Stimulated activated CD4-positive, alpha-beta T cell treated with anti-CD3 and anti-CD28 coated beads, Interleukin-4, amount 100 ng/mL, for 4 hours (primary cell): ENCODE measurements at regions not wholly inside any gene's neighbourhood (a gene's known extent, or its start where the extent isn't known, plus 50 kb on each side); places are given as distances from the start of the nearest gene placed in this dataset.

Experiments used
- DNase-seq, 2 experiments: peaks; one replicate each; pipeline ENCODE4 v3.0.0-alpha.2; 2020

DNA sequence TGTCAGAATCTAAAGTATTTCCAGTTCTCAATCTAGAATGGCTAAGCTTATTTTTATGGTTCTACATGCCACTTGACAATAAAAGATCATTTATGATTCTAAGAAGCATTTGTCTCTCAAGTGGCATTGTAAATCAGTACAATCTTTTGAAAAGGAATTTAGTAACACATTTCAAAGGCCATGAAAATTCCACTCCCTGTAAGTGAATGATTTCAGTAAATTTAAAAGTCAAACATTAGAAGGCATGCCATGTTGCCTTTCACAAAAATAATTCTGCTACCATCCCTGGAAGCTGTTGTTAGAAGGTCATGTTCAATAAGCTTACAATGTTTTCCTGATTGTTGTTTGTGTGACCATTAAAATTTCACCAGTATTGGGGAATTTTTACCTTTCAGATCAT, 142.9 kb downstream of the RPIA start:
- no peak for DNase-seq

DNA sequence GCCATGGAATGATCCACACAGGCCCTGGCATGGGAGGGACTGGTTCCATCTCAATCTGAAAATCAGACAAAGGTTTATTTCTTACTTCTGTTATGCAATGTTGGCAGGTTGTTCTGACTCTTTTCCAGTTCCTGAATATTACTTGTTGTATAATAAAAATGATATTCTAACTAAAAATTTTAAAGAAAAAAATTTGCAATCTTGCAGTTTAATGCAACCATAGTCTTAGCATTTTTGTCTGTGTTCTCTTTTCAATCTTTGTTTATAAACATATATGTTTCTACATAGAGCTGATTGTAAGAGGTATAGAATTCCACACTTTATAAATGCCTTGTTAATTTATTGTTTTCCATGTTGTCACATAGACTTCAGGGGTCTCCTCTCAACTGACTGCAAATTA, 143.4 kb downstream of the RPIA start:
- DNase-seq = no peak

DNA sequence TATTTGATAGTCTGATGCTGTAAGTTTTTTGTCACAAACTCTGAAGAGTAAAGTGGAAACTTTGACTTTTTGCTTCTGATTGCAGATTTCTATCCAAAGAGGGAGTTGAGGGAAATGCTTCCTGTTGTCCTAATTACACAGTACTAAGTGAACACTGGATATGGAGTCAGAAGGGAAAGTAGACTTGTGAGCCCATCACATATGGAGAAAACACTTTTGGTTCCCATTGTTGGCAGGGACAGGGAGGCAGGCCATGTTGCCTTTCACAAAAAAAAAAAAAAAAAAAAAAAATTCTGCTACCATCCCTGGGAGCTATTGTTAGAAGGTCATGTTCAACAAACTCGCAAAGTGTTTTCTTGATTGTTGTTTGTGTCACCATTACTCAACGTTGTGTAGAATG, 144.3 kb downstream of the RPIA start:
- no peak for DNase-seq

DNA sequence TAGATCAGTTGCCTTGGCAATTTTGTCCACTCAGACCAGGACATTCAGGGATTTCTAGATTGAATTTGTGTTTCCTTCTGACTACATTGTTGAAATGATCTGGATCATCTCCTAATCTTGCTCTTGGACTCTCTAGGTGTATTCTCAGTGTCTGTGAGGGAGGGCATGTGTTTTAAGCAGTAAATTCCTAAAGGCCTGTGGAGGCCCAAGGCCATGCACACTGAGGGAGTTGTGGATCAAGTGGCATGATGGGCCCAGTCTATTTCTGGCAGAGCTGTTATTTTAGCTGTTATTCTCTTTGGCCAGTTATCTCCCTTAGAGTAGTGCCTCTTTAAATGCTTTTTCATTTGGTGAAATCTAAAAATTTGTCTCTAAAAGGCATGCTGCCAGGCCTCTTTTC, 144.9 kb downstream of the RPIA start:
- DNase-seq = no peak

DNA sequence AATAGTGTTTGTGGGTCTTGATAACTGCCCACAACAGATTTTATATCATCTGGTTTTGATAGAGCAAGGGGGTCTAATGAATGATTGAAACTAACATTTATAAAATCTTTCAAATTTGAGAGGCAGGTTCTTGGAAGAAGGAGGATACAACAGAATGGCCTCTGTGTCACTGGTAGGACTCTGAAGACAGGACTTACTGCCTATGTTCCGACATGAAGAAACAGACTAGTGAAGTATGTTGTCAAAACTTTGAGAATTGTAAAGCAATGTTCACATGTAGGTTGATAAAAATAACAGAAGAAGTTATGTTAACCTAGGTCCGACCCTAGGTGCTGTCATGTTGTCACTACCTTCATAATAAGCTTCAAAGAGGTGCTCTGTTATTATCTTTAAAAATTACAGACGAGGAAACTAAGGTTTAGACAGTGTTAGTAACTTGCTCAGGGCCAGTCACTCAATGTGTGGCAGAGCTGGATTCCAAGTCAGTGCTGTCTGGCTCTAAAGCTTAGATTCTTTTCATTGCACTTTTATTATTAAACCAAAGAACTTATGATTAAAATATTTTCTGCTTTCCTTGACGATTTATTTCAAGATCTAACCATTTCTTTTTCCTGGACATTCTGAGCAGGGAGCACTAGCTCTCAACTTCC, 146.2 kb downstream of the RPIA start:
- DNase-seq = no peak

DNA sequence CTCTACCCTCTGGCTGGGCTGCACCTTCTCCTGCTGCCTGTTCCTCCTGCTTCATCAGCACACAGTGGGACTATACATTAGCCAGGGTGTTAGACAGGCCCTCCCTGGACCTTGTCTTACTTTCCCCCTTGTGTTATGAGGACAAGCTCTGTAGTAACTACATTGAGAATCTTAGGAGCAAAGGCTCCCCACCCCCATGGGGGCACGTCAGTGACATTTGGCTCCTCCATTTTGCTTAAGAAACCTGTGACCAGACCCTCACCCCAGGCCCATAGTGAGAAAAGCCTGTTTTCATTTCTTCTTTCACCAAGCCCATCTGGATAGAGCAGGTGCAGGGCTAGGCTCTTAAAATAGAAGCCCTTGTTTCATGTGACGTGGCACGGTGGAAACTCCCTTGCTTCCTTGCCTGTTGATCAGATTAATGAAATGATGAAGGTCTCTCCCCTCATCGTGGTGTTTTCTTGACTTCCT, 146.7 kb downstream of the RPIA start:
- DNase-seq = no peak

DNA sequence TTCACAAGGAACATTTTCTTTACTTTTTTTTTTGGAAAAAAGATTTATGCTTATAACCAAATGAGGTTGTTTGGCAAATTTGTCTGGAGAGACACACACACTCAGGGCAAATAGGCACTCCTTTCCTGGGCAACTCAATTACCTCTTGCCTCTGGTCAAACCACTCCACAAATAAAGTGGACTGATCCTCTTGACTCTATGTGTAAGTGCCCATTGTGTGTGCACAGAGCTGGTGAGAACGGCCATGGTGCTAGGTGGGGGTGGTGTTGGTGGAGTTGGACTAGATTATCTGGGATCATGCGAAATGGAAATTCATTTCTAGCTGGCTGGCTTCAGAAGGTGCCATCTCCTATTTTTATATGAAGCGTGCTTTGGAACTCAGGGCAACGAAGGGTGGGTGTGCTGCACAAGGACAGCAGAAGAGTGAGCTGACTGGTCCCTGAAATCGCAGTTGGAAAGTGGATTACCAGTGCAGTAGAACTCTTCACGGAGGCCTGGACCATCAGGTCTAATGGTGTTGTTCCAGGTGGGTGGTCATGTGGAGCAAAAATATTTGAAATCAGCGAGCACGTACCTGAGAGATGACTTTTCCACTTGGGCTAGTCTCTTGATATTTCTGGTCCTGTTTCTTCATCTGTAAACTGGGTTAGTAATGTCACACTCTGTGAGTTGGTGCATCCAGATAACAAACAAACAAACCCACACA, 149.9 kb downstream of the RPIA start:
- DNase-seq = no peak

DNA sequence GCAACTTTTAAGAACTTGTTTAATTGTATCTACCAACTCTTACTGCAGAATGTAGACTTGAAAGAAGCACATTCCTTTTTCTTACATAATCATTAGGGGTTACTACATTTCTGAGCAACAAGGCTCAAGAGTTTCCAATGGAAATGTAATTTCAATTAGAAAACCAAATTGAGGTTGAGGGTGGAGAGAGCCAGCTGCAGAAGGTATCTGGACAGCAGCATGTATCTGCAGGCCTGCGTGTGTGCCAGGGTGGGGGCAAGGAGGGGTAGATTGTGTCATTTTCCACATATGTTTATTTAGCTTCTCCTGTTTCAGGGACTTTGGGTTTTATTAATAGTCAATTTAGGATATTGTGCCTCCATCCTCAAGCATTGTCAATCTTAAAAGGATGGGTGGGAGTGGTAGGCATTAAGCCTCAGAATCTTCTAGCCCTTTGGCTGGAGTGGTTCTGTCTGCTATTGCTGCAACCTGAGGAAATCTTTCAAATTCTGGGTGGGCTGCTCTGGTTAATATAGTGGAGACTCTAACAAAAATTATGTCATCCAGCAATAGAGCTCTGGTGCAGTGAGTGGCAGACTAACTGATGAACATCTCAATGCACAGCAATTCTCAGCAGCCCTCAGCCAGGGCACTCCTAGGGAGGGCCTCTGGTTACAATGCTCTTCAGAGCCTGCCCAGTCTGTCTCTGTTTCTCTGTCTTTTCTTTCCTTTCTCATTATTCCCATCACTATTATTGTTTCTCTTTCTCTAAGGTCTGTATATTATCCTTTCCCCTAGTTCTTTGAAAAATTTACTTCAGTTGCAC, 151.4 kb downstream of the RPIA start:
- no peak for DNase-seq

DNA sequence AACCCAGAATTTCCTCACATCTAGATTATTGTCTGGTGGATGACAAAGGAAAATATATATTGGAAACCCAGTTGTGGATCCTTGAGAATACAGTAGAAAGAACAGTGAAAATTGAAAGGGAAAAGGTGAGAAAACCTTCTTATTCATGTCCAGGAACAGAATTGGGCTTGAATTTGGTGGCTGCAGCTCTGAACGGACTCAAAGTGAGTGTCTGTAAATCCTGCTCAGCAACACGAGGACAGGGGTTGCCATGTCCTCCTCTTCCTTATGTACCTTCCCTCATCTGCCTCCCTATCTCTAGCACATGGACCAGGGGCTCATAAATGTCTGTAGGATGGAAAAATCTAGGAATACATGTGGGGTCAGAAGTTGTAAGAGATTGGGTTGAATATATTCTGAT, 152.2 kb downstream of the RPIA start:
- no peak for DNase-seq

DNA sequence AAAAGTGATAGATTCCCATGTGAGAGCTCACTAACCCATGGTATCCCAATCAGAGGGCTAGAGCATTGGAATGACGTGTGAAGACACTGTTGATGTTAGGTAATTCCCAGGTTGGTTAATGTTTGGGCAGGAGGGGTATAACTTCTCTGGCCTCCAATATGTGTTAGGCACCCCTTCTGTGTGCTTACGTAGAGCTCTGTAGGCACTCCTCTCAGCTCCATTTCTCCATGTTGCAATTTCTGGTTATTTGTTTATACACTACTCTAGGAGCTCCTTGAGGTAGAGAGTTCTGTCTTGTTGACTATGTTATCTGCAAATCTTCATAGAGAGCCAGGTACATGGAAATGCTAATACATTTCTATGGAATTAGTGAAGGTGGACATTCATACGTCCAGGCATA, 153.5 kb downstream of the RPIA start:
- no peak for DNase-seq

DNA sequence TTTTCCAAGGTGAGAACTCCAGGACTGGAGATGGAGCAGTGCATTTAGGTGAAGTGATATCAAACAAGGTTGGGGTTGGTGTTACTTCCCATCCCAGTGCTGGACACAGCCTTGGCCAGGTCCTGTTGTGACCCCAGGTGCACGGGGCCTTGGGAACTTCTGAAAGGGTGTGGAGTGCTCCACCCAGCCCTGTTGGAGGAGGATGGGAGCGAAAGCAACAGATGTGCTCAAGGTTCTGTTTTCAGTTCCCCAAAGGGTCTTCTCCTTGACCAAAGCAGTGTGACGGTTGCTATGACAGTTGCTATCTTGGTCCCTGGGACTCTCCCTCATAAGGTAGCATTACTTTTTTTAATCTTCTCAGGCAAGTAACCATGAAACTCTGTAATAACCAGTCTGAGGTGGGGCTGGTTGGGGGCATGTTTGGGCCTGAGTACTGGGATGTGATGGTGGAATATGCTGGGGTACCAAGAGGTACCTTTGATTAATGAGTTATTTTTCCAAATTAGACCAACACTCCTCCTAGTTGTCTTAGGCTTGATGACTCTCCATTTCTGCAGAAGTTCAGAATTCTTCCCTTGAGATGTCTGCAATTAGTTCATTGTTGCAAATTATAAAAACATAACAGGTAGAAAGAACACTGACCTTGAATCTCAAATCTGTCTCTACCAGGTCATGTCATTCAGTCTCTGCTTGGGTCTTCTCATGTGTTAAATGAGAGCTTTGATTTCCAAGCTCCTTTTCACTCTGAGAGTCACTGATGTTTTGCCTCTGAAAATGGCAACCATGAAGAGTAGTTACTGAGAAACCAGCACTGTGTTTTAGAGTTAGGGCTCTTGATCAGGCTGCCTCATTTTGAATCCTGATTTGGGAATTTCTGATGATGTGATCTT, 154.5 kb downstream of the RPIA start:
- no peak for DNase-seq

DNA sequence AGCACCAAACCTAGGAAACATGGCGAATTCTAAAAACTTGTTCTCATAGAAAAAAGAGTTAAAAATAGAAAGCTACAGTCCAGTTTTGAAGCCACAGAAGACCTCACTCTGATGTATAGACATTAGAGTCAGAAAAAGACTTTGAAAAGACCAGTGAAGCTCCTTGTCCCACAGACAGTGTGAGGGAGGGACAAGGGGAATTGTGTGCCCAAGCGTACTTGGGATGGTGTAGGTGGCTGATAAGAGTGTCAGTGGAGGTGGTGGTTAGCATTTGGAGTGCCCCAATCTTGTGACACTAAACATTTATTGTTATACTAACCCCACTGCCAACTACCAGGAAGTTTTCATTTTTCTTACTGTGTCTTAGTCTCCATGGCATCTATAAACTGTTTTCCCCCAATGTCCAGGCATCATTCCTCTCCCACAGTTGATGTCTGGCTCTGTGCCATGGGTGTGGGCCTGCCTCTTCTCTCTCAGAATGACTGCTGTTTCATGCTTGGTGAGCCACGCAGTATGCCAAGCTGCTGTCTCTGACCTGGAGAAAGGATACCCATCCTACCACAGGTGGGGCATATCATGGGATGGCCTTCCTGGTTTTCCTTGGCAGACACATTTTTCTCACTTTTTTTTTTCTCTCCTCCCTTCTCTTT, 161.4 kb downstream of the RPIA start:
- DNase-seq = no peak

DNA sequence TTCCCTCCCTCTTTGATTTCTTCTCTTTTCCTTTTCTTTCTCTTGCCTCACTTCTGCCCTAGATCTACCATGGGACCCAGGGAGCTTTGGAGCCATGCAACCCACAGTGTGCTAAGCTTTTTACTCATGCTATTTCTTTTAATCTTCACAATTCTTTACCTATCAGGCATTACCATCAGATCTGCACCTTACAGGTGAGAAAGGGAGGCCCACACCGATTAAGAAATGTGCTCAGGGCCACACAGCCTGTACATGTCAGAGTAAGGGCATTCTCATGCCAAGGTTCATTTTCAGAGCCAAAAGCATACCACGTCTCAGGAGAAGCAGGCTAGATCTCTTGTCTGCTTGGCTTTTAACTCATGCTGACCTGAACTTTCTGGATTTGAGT, 161.9 kb downstream of the RPIA start:
- DNase-seq = no peak

DNA sequence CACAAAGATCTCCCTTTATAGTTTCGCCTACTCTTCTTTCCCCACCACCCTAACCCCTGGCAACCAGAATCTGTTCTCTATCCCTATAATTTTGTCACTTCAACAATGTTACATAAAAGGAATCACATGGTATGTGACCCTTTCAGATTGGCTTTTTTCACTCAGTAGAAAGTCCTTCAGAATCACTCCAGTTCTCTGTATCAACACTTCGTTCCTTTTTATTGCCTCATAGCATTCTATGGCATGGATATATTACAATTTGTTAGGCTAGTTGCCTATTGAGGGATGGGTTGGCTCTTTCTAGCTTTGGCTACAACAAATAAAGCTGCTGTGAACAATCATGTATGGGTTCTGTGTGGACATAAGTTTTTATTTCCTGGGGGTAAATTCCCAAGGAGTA, 163.1 kb downstream of the RPIA start:
- DNase-seq = no peak

DNA sequence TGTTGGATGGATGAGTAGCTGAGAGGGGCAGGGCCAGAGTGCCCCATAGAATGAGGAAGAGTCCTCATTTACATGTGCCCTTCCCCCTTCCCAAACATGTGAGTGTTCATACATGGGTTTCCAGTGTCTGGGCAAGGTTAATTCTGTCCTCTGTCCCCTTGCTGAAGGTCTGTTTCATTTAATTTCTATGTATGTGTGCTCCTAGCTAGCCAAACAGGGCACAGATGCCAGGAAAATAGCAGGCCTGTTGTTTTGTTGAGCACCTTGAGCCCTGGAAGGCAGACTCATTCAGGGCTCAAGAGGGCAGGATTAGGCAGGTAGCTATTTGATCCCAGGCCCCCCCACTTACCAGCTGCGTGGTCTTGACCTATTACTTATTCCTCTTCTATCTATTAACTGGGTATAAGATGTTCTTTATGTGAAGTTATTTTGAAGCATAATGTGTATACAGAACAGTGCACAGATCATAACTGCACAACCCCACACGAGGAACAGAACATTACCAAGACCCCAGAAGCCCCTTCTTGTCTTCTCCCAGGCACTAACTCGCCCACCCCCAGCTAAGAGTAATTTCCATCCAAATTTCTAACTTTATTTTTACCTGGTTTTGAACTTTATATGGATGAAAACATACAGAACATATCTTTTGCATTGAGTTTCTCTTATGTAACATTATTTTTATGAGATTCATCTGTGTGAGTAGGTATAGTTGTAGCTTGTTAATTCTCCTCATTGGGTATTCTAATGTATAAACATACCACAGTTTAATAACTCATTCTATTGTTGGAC, 164.3 kb downstream of the RPIA start:
- no peak for DNase-seq

DNA sequence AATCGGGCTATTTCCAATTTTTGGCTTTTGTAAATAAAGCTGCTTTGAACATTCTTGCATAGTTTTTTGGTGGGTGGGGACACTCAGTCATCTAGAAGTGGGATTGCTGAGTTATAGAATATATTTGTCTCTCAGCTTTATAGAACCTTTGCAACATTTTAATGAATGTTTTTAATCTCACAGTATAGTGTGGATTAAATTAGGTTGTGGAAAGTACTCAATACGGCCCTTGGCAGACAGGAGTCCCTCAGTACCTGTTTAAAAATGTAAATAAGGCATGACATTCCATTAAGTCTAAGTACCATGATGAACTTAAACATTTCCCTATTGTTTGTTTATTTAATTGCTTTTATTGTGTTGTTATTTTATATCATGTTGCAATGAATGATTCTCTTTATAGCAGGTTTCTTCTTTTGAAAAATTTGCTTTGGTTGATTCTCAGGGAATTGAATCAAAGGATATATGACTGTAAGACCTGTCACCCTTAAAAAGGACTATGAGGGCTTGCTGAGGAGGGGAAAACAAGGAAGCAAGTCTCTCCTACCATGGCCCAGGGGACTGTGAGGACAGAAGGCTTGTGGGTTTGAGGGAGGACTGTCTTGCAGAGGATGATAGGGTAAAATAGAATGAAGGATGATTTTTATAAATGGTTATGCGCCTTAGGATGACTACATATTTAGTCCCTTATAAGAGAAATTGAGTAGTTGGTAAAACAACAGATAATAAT, 165.1 kb downstream of the RPIA start:
- no peak for DNase-seq

DNA sequence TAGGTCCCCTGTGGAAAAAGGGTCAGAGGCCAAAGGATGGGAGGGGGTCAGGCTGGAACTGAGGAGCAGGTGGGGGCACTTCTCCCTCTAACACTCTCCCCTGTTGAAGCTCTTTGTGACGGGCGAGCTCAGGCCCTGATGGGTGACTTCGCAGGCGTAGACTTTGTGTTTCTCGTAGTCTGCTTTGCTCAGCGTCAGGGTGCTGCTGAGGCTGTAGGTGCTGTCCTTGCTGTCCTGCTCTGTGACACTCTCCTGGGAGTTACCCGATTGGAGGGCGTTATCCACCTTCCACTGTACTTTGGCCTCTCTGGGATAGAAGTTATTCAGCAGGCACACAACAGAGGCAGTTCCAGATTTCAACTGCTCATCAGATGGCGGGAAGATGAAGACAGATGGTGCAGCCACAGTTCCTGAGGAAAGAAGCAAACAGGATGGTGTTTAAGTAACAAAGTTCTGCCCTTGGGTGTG, 165.8 kb downstream of the RPIA start:
- no peak for DNase-seq

DNA sequence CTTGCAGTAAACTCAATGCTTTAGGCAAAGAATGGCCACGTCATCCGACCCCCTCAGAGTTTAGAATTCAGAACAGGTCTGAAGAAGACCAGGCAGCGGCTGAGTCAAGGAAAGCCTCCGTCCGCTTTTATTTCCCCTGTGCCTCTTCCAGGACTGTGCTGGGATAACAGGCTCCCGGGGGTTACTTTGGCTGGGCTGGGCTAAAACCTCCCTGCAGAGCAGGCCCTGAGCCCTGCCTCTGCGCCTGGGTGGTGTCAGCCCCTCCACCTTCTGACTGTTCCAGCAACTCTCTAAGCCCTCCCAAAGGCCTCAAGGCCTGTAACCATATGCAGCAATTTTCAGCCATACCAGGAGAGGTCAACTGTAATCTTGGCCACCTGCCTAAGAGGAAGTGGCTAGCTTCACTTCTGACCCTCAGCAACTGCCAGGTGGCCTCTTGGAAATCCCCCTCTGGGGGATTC, 166.5 kb downstream of the RPIA start:
- DNase-seq = no peak

DNA sequence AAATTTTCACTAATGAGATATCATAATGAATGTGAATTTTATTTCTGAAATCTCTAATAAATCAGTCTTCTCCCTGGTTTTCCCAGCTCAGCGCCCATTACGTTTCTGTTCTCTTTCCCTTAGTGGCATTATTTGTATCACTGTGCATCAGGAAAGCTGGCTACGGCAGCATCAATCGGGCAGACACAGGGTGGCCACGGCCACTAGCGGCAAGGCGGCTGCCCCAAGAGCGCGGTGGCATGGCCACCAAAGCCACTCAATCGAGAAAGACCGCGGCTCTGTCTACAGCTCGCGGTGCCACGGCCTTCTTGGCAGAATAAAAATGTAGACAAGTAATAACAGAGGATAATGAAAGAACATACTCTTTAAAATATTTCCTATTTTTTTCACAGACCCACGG, 168.0 kb downstream of the RPIA start:
- no peak for DNase-seq

DNA sequence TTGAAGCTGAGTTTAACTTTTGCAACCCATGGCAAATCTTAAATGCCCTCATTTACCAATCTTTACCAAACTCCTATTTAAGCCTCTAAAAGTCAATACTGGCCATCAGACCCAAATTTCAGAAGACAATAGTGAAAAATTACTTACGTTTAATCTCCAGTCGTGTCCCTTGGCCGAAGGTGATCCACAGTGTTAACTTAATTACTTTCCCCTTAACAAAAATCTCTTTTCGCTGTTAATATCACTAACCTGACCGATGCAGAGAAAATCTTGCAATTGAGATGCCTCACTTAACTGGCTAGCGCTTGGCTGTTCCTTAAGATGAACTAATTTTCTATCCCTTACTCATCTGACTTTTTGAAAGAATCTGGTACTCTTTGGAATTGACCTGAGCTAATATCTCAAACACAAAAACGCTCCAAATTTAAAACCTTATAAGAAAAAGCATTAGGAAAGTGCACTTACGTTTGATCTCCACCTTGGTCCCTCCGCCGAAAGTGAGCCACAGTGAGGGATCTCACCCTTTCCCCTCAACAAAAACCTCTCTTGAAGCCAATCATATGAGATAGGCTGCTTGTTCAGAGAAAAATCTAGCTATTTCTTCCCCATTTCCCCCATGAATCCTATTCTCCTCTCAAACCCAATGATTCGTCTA, 169.1 kb downstream of the RPIA start:
- no peak for DNase-seq
